ENCODE measurements at regions not wholly inside any gene's neighbourhood (a gene's known extent, or its start where the extent isn't known, plus 50 kb on each side); places are given as distances from the start of the nearest gene placed in this dataset.

GRCh38 chr10:45534572-45534971 is 138.0 kb downstream of the ZFAND4 start:
- intact Hi-C loops (cut with DNase I, micrococcal nuclease): no loop called here
- no peak for ATAC-seq
- Histone ChIP-seq H3K4me1 (ENCODE audit: low read depth) (no peaks in the 10 kb centered on the region), H3K4me3 (no peak overlapping the region), H3K36me3 (ENCODE audit: low read depth) (no peaks in the 10 kb centered on the region), H3K9me3 (no peaks in the 10 kb centered on the region)
- TF ChIP-seq CTCF (IDR thresholded peaks at IDR 0.05): no peak
- DNase-seq: no peak

- no peak for TF ChIP-seq CTCF (IDR thresholded peaks at IDR 0.05)
- intact Hi-C loops (cut with DNase I, micrococcal nuclease): no loop called here
- H3K36me3 ChIP-seq (ENCODE audit: low read depth): no peaks in the 10 kb centered on the region
- no peaks in the 10 kb centered on the region for H3K9me3 ChIP-seq
- no peak overlapping the region for H3K4me3 ChIP-seq
- no peak for DNase-seq
- no peak for ATAC-seq
- no peaks in the 10 kb centered on the region for H3K4me1 ChIP-seq (ENCODE audit: low read depth)
These were observed 140.1 kb downstream of the ZFAND4 start for GRCh38 chr10:45532480-45532879.

GRCh38 chr10:45526309-45526905 is 146.2 kb downstream of the ZFAND4 start:
- Histone ChIP-seq H3K4me1 (ENCODE audit: low read depth) (no peaks in the 10 kb centered on the region), H3K9me3 (no peaks in the 10 kb centered on the region), H3K36me3 (ENCODE audit: low read depth) (no peaks in the 10 kb centered on the region), H3K4me3 (no peak overlapping the region)
- ATAC-seq: no peak
- intact Hi-C loops (cut with DNase I, micrococcal nuclease): no loop called here
- no peak for TF ChIP-seq CTCF (IDR thresholded peaks at IDR 0.05)
- no peak for DNase-seq

- intact Hi-C loops (cut with DNase I, micrococcal nuclease): no loop called here
- H3K4me3 ChIP-seq: no peak overlapping the region
- ATAC-seq: no peak
- no peaks in the 10 kb centered on the region for H3K9me3 ChIP-seq
- no peaks in the 10 kb centered on the region for H3K36me3 ChIP-seq (ENCODE audit: low read depth)
- DNase-seq: no peak
- H3K4me1 ChIP-seq (ENCODE audit: low read depth): no peaks in the 10 kb centered on the region
- TF ChIP-seq CTCF (IDR thresholded peaks at IDR 0.05): no peak
These were observed 146.5 kb downstream of the ALOX5 start for GRCh38 chr10:45520476-45520875.

GRCh38 chr10:45518741-45519140 is 144.7 kb downstream of the ALOX5 start:
- no peaks in the 10 kb centered on the region for H3K9me3 ChIP-seq
- H3K4me3 ChIP-seq: no peak overlapping the region
- H3K36me3 ChIP-seq (ENCODE audit: low read depth): no peaks in the 10 kb centered on the region
- DNase-seq: no peak
- H3K4me1 ChIP-seq (ENCODE audit: low read depth): peaks cover 4% of the 10 kb centered on the region
- TF ChIP-seq CTCF (IDR thresholded peaks at IDR 0.05): no peak
- intact Hi-C loops (cut with DNase I, micrococcal nuclease): no loop called here
- ATAC-seq: no peak

- DNase-seq: no peak
- H3K4me1 ChIP-seq (ENCODE audit: low read depth): peaks cover 4% of the 10 kb centered on the region
- H3K9me3 ChIP-seq: no peaks in the 10 kb centered on the region
- no peak for TF ChIP-seq CTCF (IDR thresholded peaks at IDR 0.05)
- intact Hi-C loops (cut with DNase I, micrococcal nuclease): no loop called here
- no peak overlapping the region for H3K4me3 ChIP-seq
- no peaks in the 10 kb centered on the region for H3K36me3 ChIP-seq (ENCODE audit: low read depth)
- ATAC-seq: no peak
These were observed 141.6 kb downstream of the ALOX5 start for GRCh38 chr10:45515630-45516029.
